SH-SY5Y (cell line): ENCODE measurements at regions not wholly inside any gene's neighbourhood (a gene's known extent, or its start where the extent isn't known, plus 50 kb on each side); places are given as distances from the start of the nearest gene placed in this dataset.

ENCODE experiments used
- GATA2 ChIP-seq: IDR thresholded peaks from 2 replicates; pipeline ENCODE4 v1.6.1; 2011; ENCODE audit warnings: mild to moderate bottlenecking, low read depth, low read length
- GATA3 ChIP-seq: IDR thresholded peaks from 2 replicates; pipeline ENCODE4 v1.6.1; 2011; ENCODE audit warnings: low read depth, mild to moderate bottlenecking, low read length, moderate library complexity

DNA sequence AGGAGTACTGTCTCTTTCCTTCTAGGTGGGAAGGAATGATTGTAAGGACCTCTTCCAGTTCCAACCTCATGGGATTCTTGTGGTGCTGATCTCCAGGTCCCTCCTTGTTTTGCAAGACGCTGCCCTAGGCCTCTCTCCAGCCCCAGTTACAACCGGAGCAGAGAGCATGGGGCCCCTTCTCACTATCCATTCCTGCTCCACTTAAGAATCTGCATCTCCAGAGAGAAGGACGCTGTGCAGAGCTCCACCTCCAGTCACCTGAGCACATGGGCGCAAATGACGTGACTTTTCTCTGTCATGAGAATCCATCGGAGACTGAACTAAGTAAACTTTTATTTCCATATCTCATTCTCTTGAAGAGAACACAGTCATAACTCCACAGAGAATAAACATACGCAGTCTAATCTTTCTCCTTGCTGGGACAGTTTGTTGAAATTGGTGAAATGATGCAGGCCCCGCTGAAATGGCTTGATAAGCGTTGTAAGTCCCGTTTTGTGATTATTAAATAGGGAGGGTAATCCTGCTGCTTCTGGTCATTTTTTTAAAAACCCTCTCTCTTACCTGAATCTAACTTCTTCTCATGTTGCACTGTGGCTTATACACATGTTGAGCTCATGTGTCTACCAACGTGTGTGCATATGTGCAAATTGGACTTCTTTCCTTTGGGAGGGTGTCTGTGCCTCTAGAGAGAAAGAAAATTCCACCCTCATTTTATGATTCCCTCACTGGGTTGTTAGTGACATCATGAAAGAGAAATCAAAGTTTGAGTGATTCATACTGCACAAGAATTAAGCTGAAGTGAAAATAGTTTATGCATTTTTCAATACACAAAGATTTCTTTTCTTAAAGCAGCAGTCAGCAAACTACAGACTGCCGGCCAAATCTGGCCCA is 133.2 kb upstream of the TBX20 start:
- TF ChIP-seq GATA3 (no peak), GATA2 (no peak)
